Peyer's patch (tissue), 4 donors: ENCODE measurements at regions not wholly inside any gene's neighbourhood (a gene's known extent, or its start where the extent isn't known, plus 50 kb on each side); places are given as distances from the start of the nearest gene placed in this dataset.

Source experiments
- DNase-seq, 3 donors: peaks; one replicate each; pipeline ENCODE4 v3.0.0-alpha.2; 2017 to 2019
- H3K27ac ChIP-seq, 4 donors: fragments of 200-600 bp; sonication (generic); one replicate each; pipeline ENCODE4 v1.5.1; 2016 to 2019
- H3K27me3 ChIP-seq, 2 donors: fragments of 200-600 bp; sonication (generic); one replicate each; pipeline ENCODE4 v1.5.1; 2019
- H3K36me3 ChIP-seq, 3 donors: fragments of 200-600 bp; sonication (generic); one replicate each; pipeline ENCODE4 v1.5.1; 2016 to 2019
- H3K4me1 ChIP-seq, 4 donors: fragments of 200-600 bp; sonication (generic); one replicate each; pipeline ENCODE4 v1.5.1; 2016 to 2019
- H3K4me3 ChIP-seq, 4 donors: fragments of 200-600 bp; sonication (generic); 1 replicate in 3 of 4; 2 replicates in 1 of 4; pipeline ENCODE4 v1.5.1; 2016 to 2019; ENCODE audit warnings: mild to moderate bottlenecking in 1 of 4
- H3K9me3 ChIP-seq, 4 donors: fragments of 200-600 bp; sonication (generic); one replicate each; pipeline ENCODE4 v1.5.1; 2016 to 2019; ENCODE audit warnings: mild to moderate bottlenecking in 1 of 4
- CTCF ChIP-seq, 6 experiments: fragments of 450-650 bp in 4 of 6; fragments of 200-600 bp in 2 of 6; sonication (generic) in 1 of 6; IDR thresholded peaks; one replicate each; pipeline ENCODE4 v1.5.1; 2017 to 2019; ENCODE audit warnings: antibody characterized with exemption in 6 of 6, mild to moderate bottlenecking in 3 of 6, moderate library complexity in 1 of 6
- POLR2A ChIP-seq, 2 donors: fragments of 450-650 bp; IDR thresholded peaks; one replicate each; pipeline ENCODE4 v1.5.1; 2017; ENCODE audit warnings: antibody characterized with exemption in 2 of 2, mild to moderate bottlenecking in 2 of 2, moderate library complexity in 2 of 2

DNA sequence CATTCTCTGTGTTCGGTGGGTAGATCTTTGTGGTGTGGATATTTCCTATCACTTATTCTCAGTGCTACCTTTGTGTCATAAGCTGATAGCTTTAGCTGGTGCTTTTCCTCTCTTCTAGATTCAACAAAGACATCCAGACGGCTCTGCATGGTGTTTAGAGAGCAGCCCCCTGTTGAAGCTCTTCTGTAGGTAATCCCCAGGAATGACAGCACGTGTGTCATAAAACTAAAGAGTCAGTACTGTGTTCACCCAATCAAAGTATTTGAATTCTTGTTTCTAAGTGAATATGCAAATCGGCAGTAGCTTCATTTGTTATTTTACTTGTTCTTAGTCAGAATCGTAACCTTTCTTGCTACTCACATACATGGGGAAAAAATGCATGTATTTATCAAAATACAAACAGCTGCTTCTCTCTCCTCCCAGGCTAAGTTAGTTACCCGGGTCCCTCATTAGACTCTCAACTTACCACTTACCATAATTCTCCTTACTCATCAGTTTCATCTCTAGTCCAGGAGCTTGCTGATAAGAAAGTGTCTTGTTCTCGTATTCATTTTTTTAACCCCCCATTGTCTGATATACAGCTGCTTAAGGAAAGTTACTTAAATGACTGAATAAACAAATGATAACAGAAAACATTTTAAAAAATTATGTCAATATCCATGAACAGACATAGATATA lies 1696.0 kb upstream of the WWC1 start:
- Histone ChIP-seq H3K36me3 (no peaks in the 10 kb centered on the region), H3K27me3 (no peaks in the 10 kb centered on the region), H3K27ac (no peak overlapping the region), H3K4me1 (no peaks in the 10 kb centered on the region), H3K9me3 (no peaks in the 10 kb centered on the region), H3K4me3 (no peak overlapping the region)
- no peak for DNase-seq
- TF ChIP-seq CTCF (IDR thresholded peaks at IDR 0.05) (no peak), POLR2A (IDR thresholded peaks at IDR 0.05) (no peak)

GRCh38 chr5:166596043-166596442 lies 1695.4 kb upstream of the WWC1 start:
- Histone ChIP-seq H3K36me3 (no peaks in the 10 kb centered on the region), H3K9me3 (no peaks in the 10 kb centered on the region), H3K4me1 (no peaks in the 10 kb centered on the region), H3K27me3 (no peaks in the 10 kb centered on the region), H3K4me3 (no peak overlapping the region), H3K27ac (no peak overlapping the region)
- no peak for DNase-seq
- TF ChIP-seq POLR2A (IDR thresholded peaks at IDR 0.05) (no peak), CTCF (IDR thresholded peaks at IDR 0.05) (no peak)

GRCh38 chr5:166602271-166602670 lies 1689.2 kb upstream of the WWC1 start:
- Histone ChIP-seq H3K27ac (no peak overlapping the region), H3K27me3 (no peaks in the 10 kb centered on the region), H3K36me3 (no peaks in the 10 kb centered on the region), H3K4me3 (no peak overlapping the region), H3K9me3 (no peaks in the 10 kb centered on the region), H3K4me1 (no peaks in the 10 kb centered on the region)
- no peak for DNase-seq
- TF ChIP-seq POLR2A (IDR thresholded peaks at IDR 0.05) (no peak), CTCF (IDR thresholded peaks at IDR 0.05) (no peak)

- Histone ChIP-seq H3K27ac (no peak overlapping the region), H3K36me3 (no peaks in the 10 kb centered on the region), H3K4me3 (no peak overlapping the region), H3K4me1 (no peaks in the 10 kb centered on the region), H3K9me3 (no peaks in the 10 kb centered on the region), H3K27me3 (no peaks in the 10 kb centered on the region)
- no peak for TF ChIP-seq POLR2A (IDR thresholded peaks at IDR 0.05)
- no peak for TF ChIP-seq CTCF (IDR thresholded peaks at IDR 0.05)
- no peak for DNase-seq
Measured at GRCh38 chr5:166617507-166617906, 1673.9 kb upstream of the WWC1 start.

DNA sequence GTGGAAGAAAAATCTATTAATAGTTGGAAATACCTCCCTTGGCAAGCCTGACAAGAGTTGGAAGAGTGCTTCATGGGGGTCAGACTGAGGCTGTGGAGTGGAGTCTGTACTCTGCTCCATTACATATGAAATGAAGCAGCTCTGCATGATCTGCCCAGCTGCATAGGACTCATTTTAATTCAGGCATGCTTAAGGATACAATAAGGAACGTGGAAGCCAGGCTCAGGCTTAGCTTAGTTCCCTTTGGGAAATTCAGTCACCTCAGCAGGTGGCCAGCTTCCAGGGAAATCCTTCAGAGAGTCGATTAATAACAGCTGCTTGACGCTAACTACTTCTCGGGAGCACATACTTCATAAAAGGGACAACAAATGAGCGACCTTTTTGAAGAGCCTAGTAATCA lies 1672.9 kb upstream of the WWC1 start:
- Histone ChIP-seq H3K9me3 (no peaks in the 10 kb centered on the region), H3K36me3 (no peaks in the 10 kb centered on the region), H3K27ac (no peak overlapping the region), H3K4me1 (no peaks in the 10 kb centered on the region), H3K4me3 (no peak overlapping the region), H3K27me3 (no peaks in the 10 kb centered on the region)
- TF ChIP-seq CTCF (IDR thresholded peaks at IDR 0.05) (no peak), POLR2A (IDR thresholded peaks at IDR 0.05) (no peak)
- DNase-seq = no peak

- Histone ChIP-seq H3K4me3 (no peak overlapping the region), H3K27ac (no peak overlapping the region), H3K27me3 (no peaks in the 10 kb centered on the region), H3K36me3 (no peaks in the 10 kb centered on the region), H3K9me3 (no peaks in the 10 kb centered on the region), H3K4me1 (no peaks in the 10 kb centered on the region)
- no peak for TF ChIP-seq POLR2A (IDR thresholded peaks at IDR 0.05)
- TF ChIP-seq CTCF (IDR thresholded peaks at IDR 0.05) = no peak
- no peak for DNase-seq
Measured at GRCh38 chr5:166624573-166624972, 1666.9 kb upstream of the WWC1 start.
